Activated T-cell treated with anti-CD3 and anti-CD28 coated beads for 48 hours (primary cell): ENCODE measurements at regions not wholly inside any gene's neighbourhood (a gene's known extent, or its start where the extent isn't known, plus 50 kb on each side); places are given as distances from the start of the nearest gene placed in this dataset.
"Not testable (repeated sequence)": the region's sequence is repeated elsewhere in the genome, so short reads cannot be mapped to it uniquely, and the experiment has no call there.

Experiments used
- DNase-seq: peaks from one replicate; pipeline ENCODE4 v3.0.0-alpha.2; 2020; ENCODE audit warnings: low read depth

GRCh38 chr4:77510367-77510766, 95.3 kb upstream of the CXCL13 start:
- DNase-seq, result no peak

DNA sequence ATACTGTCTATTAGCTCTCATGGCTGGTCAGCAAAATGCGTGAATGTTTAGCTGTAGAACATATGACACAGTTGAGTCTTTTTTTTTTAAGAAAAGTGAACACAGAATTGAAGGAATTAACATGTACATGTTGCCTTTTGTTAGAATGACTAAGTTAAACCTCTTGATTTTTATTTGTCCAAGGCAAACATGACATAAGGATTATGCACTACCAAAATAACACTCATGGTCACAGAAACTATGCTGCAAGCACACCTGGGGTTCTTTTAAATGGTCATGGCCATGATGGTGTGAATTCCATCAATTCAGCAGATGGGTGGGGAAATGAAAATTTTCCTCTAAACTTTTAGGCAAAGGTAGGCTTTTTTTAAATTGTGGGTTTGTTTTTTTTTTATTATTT, 80.1 kb upstream of the CXCL13 start:
- DNase-seq, result no peak

DNA sequence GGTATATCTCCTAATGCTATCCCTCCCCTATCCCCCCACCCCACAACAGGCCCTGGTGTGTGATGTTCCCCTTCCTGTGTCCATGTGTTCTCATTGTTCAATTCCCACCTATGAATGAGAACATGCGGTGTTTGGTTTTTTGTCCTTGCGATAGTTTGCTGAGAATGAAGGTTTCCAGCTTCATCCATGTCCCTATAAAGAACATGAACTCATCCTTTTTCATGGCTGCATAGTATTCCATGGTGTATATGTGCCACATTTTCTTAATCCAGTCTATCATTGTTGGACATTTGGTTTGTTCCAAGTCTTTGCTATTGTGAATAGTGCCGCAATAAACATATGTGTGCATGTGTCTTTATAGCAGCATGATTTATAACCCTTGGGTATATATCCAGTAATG, 77.7 kb upstream of the CXCL13 start:
- not testable (repeated sequence) for DNase-seq

DNA sequence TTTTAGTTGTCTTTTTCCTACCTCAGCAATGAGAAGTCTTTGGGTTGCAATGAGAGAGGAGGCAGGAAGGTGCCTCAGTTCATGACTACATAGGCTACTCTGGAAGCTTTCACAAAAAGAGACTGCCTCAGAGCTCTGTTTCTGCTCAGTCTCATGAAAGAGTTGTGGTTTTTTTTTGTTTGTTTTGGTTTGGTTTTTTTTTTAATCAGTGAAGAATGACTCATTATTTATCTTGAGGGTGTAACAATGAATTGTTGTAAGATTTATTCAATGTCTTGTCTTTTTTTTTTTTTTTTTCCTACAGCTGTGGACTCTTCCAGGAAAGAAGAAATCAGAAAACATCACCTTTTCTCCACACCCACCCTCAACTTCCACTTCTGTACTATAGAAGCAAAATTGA, 67.5 kb upstream of the CXCL13 start:
- no peak for DNase-seq

GRCh38 chr4:77538574-77539157, 67.0 kb upstream of the CXCL13 start:
- no peak for DNase-seq
